ENCODE measurements at regions not wholly inside any gene's neighbourhood (a gene's known extent, or its start where the extent isn't known, plus 50 kb on each side); places are given as distances from the start of the nearest gene placed in this dataset.
A peak's percentile ranks its signal among the peaks of the same experiment; 100 is the strongest.
"Not testable (repeated sequence)": the region's sequence is repeated elsewhere in the genome, so short reads cannot be mapped to it uniquely, and the experiment has no call there.

- no peak for DNase-seq
Observed at GRCh38 chr6:782141-782540, 89.2 kb upstream of the EXOC2 start.

GRCh38 chr6:781350-781961 lies 88.5 kb upstream of the EXOC2 start:
- no peak for DNase-seq

- DNase-seq = no peak
Observed at GRCh38 chr6:780706-781105, 87.8 kb upstream of the EXOC2 start.

GRCh38 chr6:776951-777350 lies 84.0 kb upstream of the EXOC2 start:
- DNase-seq = no peak

- DNase-seq = no peak
Observed at GRCh38 chr6:776528-776931, 83.6 kb upstream of the EXOC2 start.

GRCh38 chr6:775863-776262 lies 82.9 kb upstream of the EXOC2 start:
- no peak for DNase-seq

- not testable (repeated sequence) for DNase-seq
Observed at GRCh38 chr6:771683-772082, 78.7 kb upstream of the EXOC2 start.

- DNase-seq = no peak
Observed at GRCh38 chr6:767755-768512, 75.0 kb upstream of the EXOC2 start.

GRCh38 chr6:766625-767024 lies 73.7 kb upstream of the EXOC2 start:
- no peak for DNase-seq

GRCh38 chr6:761997-762396 lies 69.1 kb upstream of the EXOC2 start:
- no peak for DNase-seq

- DNase-seq = peak in 2 of 56 donors; percentile 10 to 13
Observed at GRCh38 chr6:760982-761955, 68.3 kb upstream of the EXOC2 start.

GRCh38 chr6:759729-760128 lies 66.8 kb upstream of the EXOC2 start:
- no peak for DNase-seq

GRCh38 chr6:756224-756623 lies 63.3 kb upstream of the EXOC2 start:
- no peak for DNase-seq

- DNase-seq = no peak
Observed at GRCh38 chr6:754202-754601, 61.3 kb upstream of the EXOC2 start.

GRCh38 chr6:753486-753885 lies 60.5 kb upstream of the EXOC2 start:
- no peak for DNase-seq

- no peak for DNase-seq
Observed at GRCh38 chr6:752438-752837, 59.5 kb upstream of the EXOC2 start.

- no peak for DNase-seq
Observed at GRCh38 chr6:751765-752164, 58.8 kb upstream of the EXOC2 start.

- no peak for DNase-seq
Observed at GRCh38 chr6:747921-748320, 55.0 kb upstream of the EXOC2 start.

- no peak for DNase-seq
Observed at GRCh38 chr6:747028-747427, 54.1 kb upstream of the EXOC2 start.

- DNase-seq = no peak
Observed at GRCh38 chr6:744666-745353, 51.9 kb upstream of the EXOC2 start.

GRCh38 chr6:743320-744096 lies 50.6 kb upstream of the EXOC2 start:
- DNase-seq = no peak
